ENCODE measurements at regions not wholly inside any gene's neighbourhood (a gene's known extent, or its start where the extent isn't known, plus 50 kb on each side); places are given as distances from the start of the nearest gene placed in this dataset.

- Histone ChIP-seq H3K27me3 (ENCODE audit: control insufficient read depth, insufficient read depth, low read length) (peaks cover 47% of the 10 kb centered on the region), H3K9me3 (ENCODE audit: control insufficient read depth, insufficient read depth, low read length) (no peaks in the 10 kb centered on the region), H3K4me3 (ENCODE audit: low read depth, low read length) (no peak overlapping the region), H3K36me3 (ENCODE audit: control insufficient read depth, insufficient read depth, low read length) (no peaks in the 10 kb centered on the region), H3K4me1 (ENCODE audit: control insufficient read depth, insufficient read depth, low read length) (peaks cover 4% of the 10 kb centered on the region), H3K9ac (ENCODE audit: low read depth, low read length) (no peak overlapping the region)
These were observed 100.1 kb upstream of the DIO3 start for GRCh38 chr14:101460986-101461750.

GRCh38 chr14:101461891-101462290 is 99.4 kb upstream of the DIO3 start:
- peaks cover 39% of the 10 kb centered on the region for H3K27me3 ChIP-seq (ENCODE audit: control insufficient read depth, insufficient read depth, low read length)
- no peaks in the 10 kb centered on the region for H3K9me3 ChIP-seq (ENCODE audit: control insufficient read depth, insufficient read depth, low read length)
- H3K4me1 ChIP-seq (ENCODE audit: control insufficient read depth, insufficient read depth, low read length) = peaks cover 2% of the 10 kb centered on the region
- no peak overlapping the region for H3K4me3 ChIP-seq (ENCODE audit: low read depth, low read length)
- H3K36me3 ChIP-seq (ENCODE audit: control insufficient read depth, insufficient read depth, low read length) = no peaks in the 10 kb centered on the region
- H3K9ac ChIP-seq (ENCODE audit: low read depth, low read length) = no peak overlapping the region

DNA sequence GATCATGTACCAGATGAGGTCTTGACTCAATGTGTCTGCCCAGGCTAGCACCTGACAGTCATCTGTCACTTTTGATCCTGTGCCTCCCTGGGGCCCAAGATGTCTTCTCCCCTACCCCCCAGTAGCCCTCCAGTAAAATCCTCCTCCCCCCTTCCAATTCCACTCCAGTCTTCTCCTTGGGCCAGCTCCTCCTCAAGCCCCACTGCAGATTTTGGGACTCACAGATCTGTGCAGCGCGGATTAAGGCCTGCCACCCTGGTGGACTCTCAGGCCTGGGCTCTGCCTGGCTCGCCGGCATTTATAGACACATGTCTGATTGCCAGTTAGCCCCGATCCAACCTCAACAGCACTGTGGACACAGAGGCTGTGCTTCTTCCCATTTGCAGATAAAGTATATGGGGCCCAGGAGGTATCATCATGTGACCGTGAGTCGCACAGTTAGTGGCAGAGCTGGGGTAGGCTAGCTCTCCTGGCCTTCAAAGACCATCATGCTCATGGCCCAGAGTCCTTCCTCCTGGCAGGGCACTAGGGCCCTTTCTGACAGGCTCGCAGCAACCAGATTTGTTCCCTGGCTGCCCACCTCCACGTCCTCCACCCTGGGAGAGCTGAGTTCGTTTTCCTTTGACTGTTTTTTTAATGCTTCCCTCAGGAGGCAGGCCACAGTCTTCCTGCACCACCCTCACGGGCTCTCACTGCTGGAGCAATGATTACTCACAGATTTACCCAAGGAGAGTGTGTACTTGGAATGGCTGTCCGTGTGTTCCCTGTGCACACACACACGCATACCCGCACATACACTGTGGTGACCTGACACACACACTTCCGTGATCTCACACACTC is 98.3 kb upstream of the DIO3 start:
- peaks cover 2% of the 10 kb centered on the region for H3K4me1 ChIP-seq (ENCODE audit: control insufficient read depth, insufficient read depth, low read length)
- no peak overlapping the region for H3K9ac ChIP-seq (ENCODE audit: low read depth, low read length)
- no peaks in the 10 kb centered on the region for H3K9me3 ChIP-seq (ENCODE audit: control insufficient read depth, insufficient read depth, low read length)
- H3K36me3 ChIP-seq (ENCODE audit: control insufficient read depth, insufficient read depth, low read length) = no peaks in the 10 kb centered on the region
- H3K27me3 ChIP-seq (ENCODE audit: control insufficient read depth, insufficient read depth, low read length) = peaks cover 34% of the 10 kb centered on the region
- H3K4me3 ChIP-seq (ENCODE audit: low read depth, low read length) = no peak overlapping the region

DNA sequence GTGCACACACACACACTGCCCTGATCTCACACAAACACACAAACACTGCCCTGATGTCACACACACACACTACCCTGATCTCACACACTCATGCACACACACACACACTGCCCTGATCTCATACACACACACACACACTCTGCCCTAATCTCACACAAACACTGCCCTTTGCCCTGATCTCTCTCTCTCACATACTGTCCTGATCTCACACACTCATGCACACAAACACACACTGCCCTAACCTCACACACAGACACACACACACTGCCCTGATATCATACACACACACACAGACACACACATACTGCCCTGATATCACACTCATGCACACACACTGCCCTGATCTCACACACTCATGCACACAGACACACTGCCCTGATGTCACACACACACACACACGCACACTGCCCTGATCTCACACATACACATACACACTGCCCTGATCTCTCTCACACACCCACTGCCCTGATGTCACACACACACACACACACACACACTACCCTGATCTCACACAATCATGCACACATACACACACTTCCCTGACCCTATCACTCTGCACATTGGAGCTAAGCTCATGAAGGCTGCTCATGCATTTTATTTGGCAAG is 97.6 kb upstream of the DIO3 start:
- no peaks in the 10 kb centered on the region for H3K36me3 ChIP-seq (ENCODE audit: control insufficient read depth, insufficient read depth, low read length)
- peaks cover 34% of the 10 kb centered on the region for H3K27me3 ChIP-seq (ENCODE audit: control insufficient read depth, insufficient read depth, low read length)
- peaks cover 2% of the 10 kb centered on the region for H3K4me1 ChIP-seq (ENCODE audit: control insufficient read depth, insufficient read depth, low read length)
- H3K4me3 ChIP-seq (ENCODE audit: low read depth, low read length) = no peak overlapping the region
- H3K9me3 ChIP-seq (ENCODE audit: control insufficient read depth, insufficient read depth, low read length) = no peaks in the 10 kb centered on the region
- H3K9ac ChIP-seq (ENCODE audit: low read depth, low read length) = no peak overlapping the region

DNA sequence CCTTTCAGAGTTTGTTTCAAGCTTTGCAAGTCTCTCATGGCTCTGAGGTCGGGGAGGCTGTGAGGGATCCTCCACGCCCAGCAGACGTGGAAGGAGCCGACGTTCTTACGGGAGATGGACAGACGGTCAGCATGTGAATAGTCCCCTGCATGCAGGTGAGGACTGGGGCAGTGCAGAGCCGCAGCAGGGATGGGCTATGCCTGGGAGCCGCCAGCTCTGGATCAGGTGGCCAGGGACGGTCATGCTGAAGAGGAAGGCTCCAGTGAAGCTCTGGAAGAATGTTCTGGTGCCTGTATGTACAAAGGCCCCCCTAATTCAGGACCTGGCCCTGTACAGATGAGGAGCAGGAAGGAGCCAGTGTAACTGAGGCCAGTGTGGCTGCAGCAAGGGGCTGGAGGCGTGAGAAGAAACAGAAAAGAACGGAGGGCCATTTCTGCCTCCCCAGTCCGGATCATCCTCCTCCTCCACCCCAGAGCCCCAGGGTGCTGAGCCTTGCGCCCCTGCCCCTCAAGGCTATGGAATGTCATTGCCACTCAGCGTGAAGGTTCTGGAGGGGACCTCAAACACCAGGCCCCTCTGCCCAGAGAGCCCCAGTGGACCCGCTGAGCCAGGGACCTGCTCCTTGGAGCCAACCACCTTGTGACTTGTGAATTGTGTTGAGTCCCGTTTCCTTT is 96.8 kb upstream of the DIO3 start:
- Histone ChIP-seq H3K27me3 (ENCODE audit: control insufficient read depth, insufficient read depth, low read length) (peaks cover 29% of the 10 kb centered on the region), H3K36me3 (ENCODE audit: control insufficient read depth, insufficient read depth, low read length) (no peaks in the 10 kb centered on the region)

GRCh38 chr14:101464984-101465794 is 96.1 kb upstream of the DIO3 start:
- no peak overlapping the region for H3K4me3 ChIP-seq (ENCODE audit: low read depth, low read length)
- H3K36me3 ChIP-seq (ENCODE audit: control insufficient read depth, insufficient read depth, low read length) = no peaks in the 10 kb centered on the region
- H3K27me3 ChIP-seq (ENCODE audit: control insufficient read depth, insufficient read depth, low read length) = peaks cover 22% of the 10 kb centered on the region
- no peaks in the 10 kb centered on the region for H3K9me3 ChIP-seq (ENCODE audit: control insufficient read depth, insufficient read depth, low read length)
- H3K4me1 ChIP-seq (ENCODE audit: control insufficient read depth, insufficient read depth, low read length) = no peaks in the 10 kb centered on the region
- no peak overlapping the region for H3K9ac ChIP-seq (ENCODE audit: low read depth, low read length)

More for the DNA sequence above, 96.8 kb upstream of the DIO3 start:
- H3K9ac ChIP-seq (ENCODE audit: low read depth, low read length) = no peak overlapping the region
- no peak overlapping the region for H3K4me3 ChIP-seq (ENCODE audit: low read depth, low read length)
- peaks cover 1% of the 10 kb centered on the region for H3K4me1 ChIP-seq (ENCODE audit: control insufficient read depth, insufficient read depth, low read length)
- no peaks in the 10 kb centered on the region for H3K9me3 ChIP-seq (ENCODE audit: control insufficient read depth, insufficient read depth, low read length)

DNA sequence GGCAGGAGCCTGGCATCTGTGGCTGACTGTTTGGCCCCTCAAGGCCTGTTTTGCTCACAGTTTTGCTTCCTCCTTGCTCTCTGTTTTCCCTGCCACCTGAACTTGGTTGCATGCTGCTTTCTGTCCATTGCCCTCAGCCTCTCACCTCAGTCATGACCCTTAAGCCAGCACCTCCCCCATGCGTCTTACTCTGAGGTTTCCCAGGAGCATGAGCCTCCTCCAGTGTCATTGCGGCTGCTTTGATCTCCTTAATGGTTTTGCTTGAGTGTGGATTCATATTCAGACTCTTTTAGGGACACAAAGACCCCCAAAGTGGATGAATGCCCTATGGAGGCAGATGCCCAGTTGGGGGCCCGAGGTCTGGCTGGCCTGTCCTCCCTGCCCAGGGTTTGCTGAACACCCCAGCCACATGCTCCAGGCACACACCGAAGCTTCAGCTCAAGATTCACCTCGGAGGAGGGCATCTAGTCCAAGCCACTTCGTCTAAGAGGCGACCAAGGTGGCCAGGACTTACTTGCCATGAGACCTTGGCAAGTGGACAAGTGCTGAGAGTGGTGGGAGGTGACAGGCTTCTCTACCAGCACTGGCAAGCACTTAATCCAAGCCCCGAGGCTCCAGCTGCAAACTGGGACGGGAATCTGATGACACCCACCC is 95.4 kb upstream of the DIO3 start:
- Histone ChIP-seq H3K27me3 (ENCODE audit: control insufficient read depth, insufficient read depth, low read length) (peaks cover 14% of the 10 kb centered on the region), H3K9ac (ENCODE audit: low read depth, low read length) (no peak overlapping the region), H3K4me1 (ENCODE audit: control insufficient read depth, insufficient read depth, low read length) (no peaks in the 10 kb centered on the region)

DNA sequence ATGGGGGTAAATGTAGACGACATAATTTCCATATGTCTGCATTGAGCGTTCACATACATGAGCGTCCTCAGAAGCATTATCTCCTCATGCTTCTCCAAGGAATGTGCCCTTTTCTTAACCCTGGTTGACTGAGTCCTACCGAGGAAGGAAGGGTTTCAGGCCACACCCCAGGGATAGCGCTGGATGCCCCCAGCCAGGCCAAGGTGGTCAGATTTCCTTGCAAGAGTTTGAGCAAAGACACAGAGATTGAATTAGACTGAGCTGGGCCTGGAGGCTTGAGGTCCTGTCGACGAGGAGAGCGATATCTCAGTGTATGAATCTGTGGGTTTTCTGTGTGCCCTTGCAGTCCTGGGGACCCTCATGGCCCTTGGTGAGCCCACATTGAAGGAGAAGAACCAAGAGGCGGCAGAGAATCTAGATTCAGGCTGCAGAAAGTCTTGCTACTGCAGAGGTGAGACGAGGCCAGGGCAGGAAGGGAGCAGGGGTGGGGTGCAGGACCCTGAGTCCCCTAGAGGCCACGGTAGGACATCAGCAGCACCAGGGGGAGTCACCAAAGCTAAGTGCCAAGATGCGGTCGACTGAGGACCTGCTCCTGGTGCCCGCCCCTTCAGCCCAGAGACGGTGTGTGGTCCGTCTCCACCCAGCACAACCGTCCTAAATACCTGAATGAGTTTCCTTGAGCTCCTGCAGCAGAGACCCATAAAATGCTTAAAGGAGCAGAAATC is 94.7 kb upstream of the DIO3 start:
- Histone ChIP-seq H3K27me3 (ENCODE audit: control insufficient read depth, insufficient read depth, low read length) (peaks cover 7% of the 10 kb centered on the region), H3K9ac (ENCODE audit: low read depth, low read length) (no peak overlapping the region), H3K4me3 (ENCODE audit: low read depth, low read length) (no peak overlapping the region), H3K9me3 (ENCODE audit: control insufficient read depth, insufficient read depth, low read length) (no peaks in the 10 kb centered on the region), H3K4me1 (ENCODE audit: control insufficient read depth, insufficient read depth, low read length) (no peaks in the 10 kb centered on the region), H3K36me3 (ENCODE audit: control insufficient read depth, insufficient read depth, low read length) (no peaks in the 10 kb centered on the region)

More for the DNA sequence above, 95.4 kb upstream of the DIO3 start:
- H3K9me3 ChIP-seq (ENCODE audit: control insufficient read depth, insufficient read depth, low read length) = no peaks in the 10 kb centered on the region
- no peaks in the 10 kb centered on the region for H3K36me3 ChIP-seq (ENCODE audit: control insufficient read depth, insufficient read depth, low read length)
- no peak overlapping the region for H3K4me3 ChIP-seq (ENCODE audit: low read depth, low read length)

DNA sequence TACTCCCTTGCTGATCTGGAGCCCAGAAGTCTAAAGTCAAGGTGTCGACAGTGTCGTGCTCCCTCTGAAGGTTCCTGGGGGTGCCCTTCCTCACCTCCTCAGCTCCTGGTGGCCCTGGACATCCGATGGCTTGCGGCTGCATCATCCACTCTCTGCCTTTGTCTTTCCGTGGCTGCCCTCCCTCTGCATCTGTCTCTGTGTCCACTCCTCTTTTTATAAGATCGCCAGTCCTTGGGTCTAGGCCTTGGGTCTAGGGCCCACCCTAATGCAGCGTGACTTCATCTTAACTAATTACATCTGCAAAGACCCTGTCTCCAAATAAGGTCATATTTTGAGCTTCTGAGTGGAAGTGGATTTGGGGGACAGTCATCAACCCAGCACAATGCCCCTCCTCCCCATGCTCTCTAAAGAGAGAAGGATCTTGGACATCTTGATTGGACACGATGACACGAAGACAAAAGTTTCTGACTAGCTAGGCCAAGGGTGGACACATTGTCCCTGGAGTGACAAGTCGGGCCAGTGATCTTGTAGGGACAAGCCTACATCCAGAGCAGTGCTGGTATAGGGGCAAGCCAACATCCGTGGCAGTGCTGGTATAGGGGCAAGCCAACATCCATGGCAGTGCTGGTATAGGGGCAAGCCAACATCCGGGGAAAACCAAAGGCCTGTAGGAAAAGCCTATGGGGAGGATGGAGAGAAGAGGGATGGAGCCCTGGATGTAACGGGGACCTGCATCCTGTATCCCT is 93.9 kb upstream of the DIO3 start:
- H3K36me3 ChIP-seq (ENCODE audit: control insufficient read depth, insufficient read depth, low read length) = no peaks in the 10 kb centered on the region
- no peak overlapping the region for H3K4me3 ChIP-seq (ENCODE audit: low read depth, low read length)
- peaks cover 7% of the 10 kb centered on the region for H3K27me3 ChIP-seq (ENCODE audit: control insufficient read depth, insufficient read depth, low read length)
- H3K9me3 ChIP-seq (ENCODE audit: control insufficient read depth, insufficient read depth, low read length) = no peaks in the 10 kb centered on the region
- no peak overlapping the region for H3K9ac ChIP-seq (ENCODE audit: low read depth, low read length)
- no peaks in the 10 kb centered on the region for H3K4me1 ChIP-seq (ENCODE audit: control insufficient read depth, insufficient read depth, low read length)

Measured in iPS-15b (cell line).